H1 (cell line): ENCODE measurements at regions not wholly inside any gene's neighbourhood (a gene's known extent, or its start where the extent isn't known, plus 50 kb on each side); places are given as distances from the start of the nearest gene placed in this dataset.

ENCODE experiments used
- CTBP2 ChIP-seq: IDR thresholded peaks from 2 replicates; pipeline ENCODE4 v1.7.0; 2011; ENCODE audit warnings: borderline replicate concordance, mild to moderate bottlenecking, moderate library complexity, mixed read lengths, low read length; ENCODE audit not compliant: insufficient read depth, insufficient read length
- CTCF ChIP-seq, 3 experiments: IDR thresholded peaks; 1 replicate in 2 of 3; 2 replicates in 1 of 3; pipeline versions ENCODE4 v1.5.1 to v1.6.1; 2011; ENCODE audit warnings: low read length in 3 of 3, mild to moderate bottlenecking in 3 of 3, inconsistent platforms in 2 of 3, low read depth in 1 of 3, moderate library complexity in 1 of 3; ENCODE audit not compliant: insufficient read depth in 1 of 3; ENCODE audit errors: control extremely low read depth in 1 of 3
- E2F6 ChIP-seq: IDR thresholded peaks from 2 replicates; pipeline ENCODE4 v1.6.1; 2012; ENCODE audit warnings: inconsistent platforms
- EP300 ChIP-seq, 2 experiments: IDR thresholded peaks; 1 replicate in 1 of 2; 2 replicates in 1 of 2; pipeline ENCODE4 v1.6.1; 2011 to 2012; ENCODE audit warnings: low read depth in 2 of 2, low read length in 2 of 2, mild to moderate bottlenecking in 2 of 2, borderline replicate concordance in 1 of 2, inconsistent platforms in 1 of 2, moderate library complexity in 1 of 2
- KDM4A ChIP-seq: IDR thresholded peaks from one replicate; pipeline ENCODE4 v1.7.1; 2012; ENCODE audit warnings: low read depth, mild to moderate bottlenecking, moderate library complexity, low read length, inconsistent platforms; ENCODE audit not compliant: severe bottlenecking
- POU5F1 ChIP-seq: IDR thresholded peaks from 2 replicates; pipeline ENCODE4 v1.6.1; 2011; ENCODE audit warnings: low read depth, mild to moderate bottlenecking, low read length, moderate library complexity

- no peak for TF ChIP-seq CTBP2
- TF ChIP-seq EP300 (IDR thresholded peaks at IDR 0.05; ENCODE audit: borderline replicate concordance in 1 of 2, low read depth in 2 of 2, low read length in 2 of 2), result no peak
- no peak for TF ChIP-seq E2F6
- no peak for TF ChIP-seq CTCF (IDR thresholded peaks at IDR 0.05; ENCODE audit: control extremely low read depth in 1 of 3, insufficient read depth in 1 of 3, low read depth in 1 of 3, low read length in 3 of 3)
- TF ChIP-seq POU5F1, result no peak
- no peak for TF ChIP-seq KDM4A
Observed at GRCh38 chr14:101017806-101018560, 114.5 kb upstream of the RTL1 start (continued).
